Loucy (cell line): ENCODE measurements at regions not wholly inside any gene's neighbourhood (a gene's known extent, or its start where the extent isn't known, plus 50 kb on each side); places are given as distances from the start of the nearest gene placed in this dataset.

ENCODE experiments used
- EZH2phosphoT487 ChIP-seq: fragments of 200-600 bp; IDR thresholded peaks from 2 replicates; pipeline ENCODE4 v1.6.1; 2018; ENCODE audit warnings: antibody characterized with exemption, mild to moderate bottlenecking, moderate library complexity, borderline replicate concordance
- TF ChIP-seq, protein P1 (sequence below): fragments of 200-600 bp; sonication (generic); conservative IDR thresholded peaks from 2 replicates; pipeline ENCODE4 v1.5.1; 2014; ENCODE audit warnings: mild to moderate bottlenecking, antibody characterized with exemption, low read length

- TF ChIP-seq, protein P1, sequence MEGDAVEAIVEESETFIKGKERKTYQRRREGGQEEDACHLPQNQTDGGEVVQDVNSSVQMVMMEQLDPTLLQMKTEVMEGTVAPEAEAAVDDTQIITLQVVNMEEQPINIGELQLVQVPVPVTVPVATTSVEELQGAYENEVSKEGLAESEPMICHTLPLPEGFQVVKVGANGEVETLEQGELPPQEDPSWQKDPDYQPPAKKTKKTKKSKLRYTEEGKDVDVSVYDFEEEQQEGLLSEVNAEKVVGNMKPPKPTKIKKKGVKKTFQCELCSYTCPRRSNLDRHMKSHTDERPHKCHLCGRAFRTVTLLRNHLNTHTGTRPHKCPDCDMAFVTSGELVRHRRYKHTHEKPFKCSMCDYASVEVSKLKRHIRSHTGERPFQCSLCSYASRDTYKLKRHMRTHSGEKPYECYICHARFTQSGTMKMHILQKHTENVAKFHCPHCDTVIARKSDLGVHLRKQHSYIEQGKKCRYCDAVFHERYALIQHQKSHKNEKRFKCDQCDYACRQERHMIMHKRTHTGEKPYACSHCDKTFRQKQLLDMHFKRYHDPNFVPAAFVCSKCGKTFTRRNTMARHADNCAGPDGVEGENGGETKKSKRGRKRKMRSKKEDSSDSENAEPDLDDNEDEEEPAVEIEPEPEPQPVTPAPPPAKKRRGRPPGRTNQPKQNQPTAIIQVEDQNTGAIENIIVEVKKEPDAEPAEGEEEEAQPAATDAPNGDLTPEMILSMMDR: no peak
- no peak for TF ChIP-seq EZH2phosphoT487
Measured at GRCh38 chr5:35438288-35438687, 179.4 kb upstream of the SPEF2 start.
